ENCODE measurements at regions not wholly inside any gene's neighbourhood (a gene's known extent, or its start where the extent isn't known, plus 50 kb on each side); places are given as distances from the start of the nearest gene placed in this dataset.

DNA sequence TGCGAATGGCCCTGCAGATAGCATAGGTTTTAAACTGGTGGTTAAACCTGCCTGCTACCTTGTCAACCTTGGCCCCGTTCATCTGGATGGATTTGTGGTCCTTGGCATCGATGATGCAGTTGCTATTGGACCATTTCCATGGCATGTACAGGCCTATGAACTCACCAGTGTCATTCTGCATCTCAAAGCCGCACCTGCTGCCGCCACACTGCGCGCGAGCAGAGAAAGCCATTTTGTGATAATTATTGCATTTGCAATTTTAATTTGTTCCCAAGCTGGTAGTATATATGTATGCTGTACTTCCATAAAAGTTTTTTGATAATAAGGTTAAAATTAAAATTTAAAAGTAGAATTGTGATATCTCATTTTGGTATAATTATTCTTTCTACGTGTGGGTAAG lies 94.8 kb upstream of the UXS1 start:
- TF ChIP-seq EP300 (IDR thresholded peaks at IDR 0.05) (no peak), CTCF (IDR thresholded peaks at IDR 0.05) (no peak), POLR2A (IDR thresholded peaks at IDR 0.05) (no peak)
